ENCODE measurements at regions not wholly inside any gene's neighbourhood (a gene's known extent, or its start where the extent isn't known, plus 50 kb on each side); places are given as distances from the start of the nearest gene placed in this dataset.

- H4K20me1 ChIP-seq (ENCODE audit: insufficient read depth, low read length): no peaks in the 10 kb centered on the region
- ChIA-PET CTCF (ENCODE audit: low intra/inter-chr PET ratio, low total read pairs) (no interaction called here), POLR2A (no interaction called here)
- H3K36me3 ChIP-seq (replicated peaks in 1 of 2; ENCODE audit: control insufficient read depth in 1 of 2, insufficient read depth in 2 of 2, low read length in 2 of 2): no peaks in the 10 kb centered on the region
- TF ChIP-seq TRIM22 (IDR thresholded peaks at IDR 0.05): no peak
- no peak for TF ChIP-seq ZNF652 (CRISPR knock-in tag; IDR thresholded peaks at IDR 0.05; ENCODE audit: borderline replicate concordance, low read depth)
- TF ChIP-seq ZNF878 (CRISPR knock-in tag; IDR thresholded peaks at IDR 0.05): no peak
- TF ChIP-seq NFE2 (CRISPR knock-in tag; IDR thresholded peaks at IDR 0.05): no peak
- TF ChIP-seq MYC (CRISPR knock-in tag; IDR thresholded peaks at IDR 0.05; ENCODE audit: borderline replicate concordance): no peak
- TF ChIP-seq ZNF720 (CRISPR knock-in tag; IDR thresholded peaks at IDR 0.05): no peak
- TF ChIP-seq ZNF33B (CRISPR knock-in tag; IDR thresholded peaks at IDR 0.05): no peak
- no peak for TF ChIP-seq ARNT2 (CRISPR knock-in tag; IDR thresholded peaks at IDR 0.05; ENCODE audit: low read depth)
- no peak for TF ChIP-seq ZNF775 (CRISPR knock-in tag; IDR thresholded peaks at IDR 0.05; ENCODE audit: borderline replicate concordance)
- no peak for TF ChIP-seq ZFP36L1 (CRISPR knock-in tag; IDR thresholded peaks at IDR 0.05)
- no peak overlapping the region for H2AFZ ChIP-seq (ENCODE audit: low read length)
- H3K27ac ChIP-seq (ENCODE audit: extremely low read length, insufficient read depth, low read length): no peak overlapping the region
- BruUV-seq (replicated peaks): no TSS peak
- no peaks in the 10 kb centered on the region for H3K27me3 ChIP-seq (ENCODE audit: control insufficient read depth in 1 of 2, insufficient read depth in 2 of 2, low read length in 2 of 2)
- no peak overlapping the region for H3K9ac ChIP-seq (ENCODE audit: insufficient read depth, low read depth, low read length)
- H3K4me2 ChIP-seq (ENCODE audit: low read depth, low read length): no peak overlapping the region
- H3K4me3 ChIP-seq (replicated peaks in 1 of 3; ENCODE audit: insufficient read depth in 1 of 3, low read depth in 2 of 3, low read length in 3 of 3): no peak overlapping the region
- 0% methylated on average over 2 of the region's 2 CpGs for WGBS (ENCODE audit: low lambda C conversion rate)
- H3K79me2 ChIP-seq (ENCODE audit: insufficient read depth, low read length): no peaks in the 10 kb centered on the region
- in situ Hi-C loops (cut with HindIII; ENCODE audit: extremely low pct_ligation_motif_present, low pct_unique_long_range_greater_than_20kb) (no loop called here), intact Hi-C loops (cut with micrococcal nuclease; ENCODE audit: unreplicated experiment) (no loop called here)
- FAIRE-seq (no peak), ATAC-seq (no peak), DNase-seq (ENCODE audit: low spot score) (no peak)
- no peaks in the 10 kb centered on the region for H3K9me3 ChIP-seq (ENCODE audit: low read length)
- no peaks in the 10 kb centered on the region for H3K4me1 ChIP-seq (ENCODE audit: insufficient read depth, low read length)
Measured at GRCh38 chr4:165793236-165793635, 79.8 kb upstream of the TLL1 start.

- TF ChIP-seq MAFF (IDR thresholded peaks at IDR 0.05; ENCODE audit: low read depth, low read length) (peak; percentile 42; the same call in 1 of the 2 replicates), MAFK (conservative IDR thresholded peaks at IDR 0.05 in 1 of 2, IDR thresholded peaks at IDR 0.05 in 1 of 2; ENCODE audit: low read length in 2 of 2) (peak; percentile 72 to 78), FLYWCH1 (CRISPR knock-in tag; IDR thresholded peaks at IDR 0.05) (no peak)
- no peak for DNase-seq (ENCODE audit: low spot score)
- no peaks in the 10 kb centered on the region for H3K79me2 ChIP-seq (ENCODE audit: insufficient read depth, low read length)
- H2AFZ ChIP-seq (ENCODE audit: low read length): no peak overlapping the region
- H3K9me3 ChIP-seq (ENCODE audit: low read length): no peaks in the 10 kb centered on the region
- ATAC-seq: no peak
- H3K27ac ChIP-seq (ENCODE audit: extremely low read length, insufficient read depth, low read length): no peak overlapping the region
- H3K36me3 ChIP-seq (replicated peaks in 1 of 2; ENCODE audit: control insufficient read depth in 1 of 2, insufficient read depth in 2 of 2, low read length in 2 of 2): no peaks in the 10 kb centered on the region
- POLR2A ChIA-PET: no interaction called here
- H3K4me1 ChIP-seq (ENCODE audit: insufficient read depth, low read length): no peaks in the 10 kb centered on the region
- no peak overlapping the region for H3K4me3 ChIP-seq (replicated peaks in 1 of 3; ENCODE audit: insufficient read depth in 1 of 3, low read depth in 2 of 3, low read length in 3 of 3)
- BruUV-seq (replicated peaks): no TSS peak
- no peak overlapping the region for H3K4me2 ChIP-seq (ENCODE audit: low read depth, low read length)
- no peaks in the 10 kb centered on the region for H4K20me1 ChIP-seq (ENCODE audit: insufficient read depth, low read length)
- no peak overlapping the region for H3K9ac ChIP-seq (ENCODE audit: insufficient read depth, low read depth, low read length)
- no peak for FAIRE-seq
- H3K27me3 ChIP-seq (ENCODE audit: control insufficient read depth in 1 of 2, insufficient read depth in 2 of 2, low read length in 2 of 2): no peaks in the 10 kb centered on the region
- in situ Hi-C loops (cut with HindIII; ENCODE audit: extremely low pct_ligation_motif_present, low pct_unique_long_range_greater_than_20kb): no loop called here
- CTCF ChIA-PET (ENCODE audit: low intra/inter-chr PET ratio, low total read pairs): no interaction called here
- intact Hi-C loops (cut with micrococcal nuclease; ENCODE audit: unreplicated experiment): no loop called here
Measured at GRCh38 chr4:165794834-165795233, 78.2 kb upstream of the TLL1 start.
